ENCODE measurements at regions not wholly inside any gene's neighbourhood (a gene's known extent, or its start where the extent isn't known, plus 50 kb on each side); places are given as distances from the start of the nearest gene placed in this dataset.

DNA sequence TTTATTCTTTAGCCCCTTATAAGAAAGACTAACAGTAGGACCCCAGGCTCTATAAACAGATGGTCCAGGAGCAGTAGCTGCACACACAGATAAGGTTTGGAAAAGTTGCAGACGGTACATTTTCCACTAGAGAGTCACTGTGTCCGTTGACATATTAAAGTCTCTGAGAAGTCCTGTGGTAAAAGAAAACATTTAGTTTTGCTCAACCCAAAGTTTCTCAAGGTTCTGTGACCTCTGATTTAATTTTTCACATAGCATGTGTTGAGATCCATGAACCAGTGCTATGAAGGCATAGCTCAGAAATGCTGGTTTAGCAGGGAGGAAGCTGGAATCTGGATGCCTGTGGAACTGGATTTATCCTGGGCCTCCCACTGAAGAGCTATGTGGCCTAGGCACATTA, 62.7 kb upstream of the RASEF start:
- TF ChIP-seq, protein P1, sequence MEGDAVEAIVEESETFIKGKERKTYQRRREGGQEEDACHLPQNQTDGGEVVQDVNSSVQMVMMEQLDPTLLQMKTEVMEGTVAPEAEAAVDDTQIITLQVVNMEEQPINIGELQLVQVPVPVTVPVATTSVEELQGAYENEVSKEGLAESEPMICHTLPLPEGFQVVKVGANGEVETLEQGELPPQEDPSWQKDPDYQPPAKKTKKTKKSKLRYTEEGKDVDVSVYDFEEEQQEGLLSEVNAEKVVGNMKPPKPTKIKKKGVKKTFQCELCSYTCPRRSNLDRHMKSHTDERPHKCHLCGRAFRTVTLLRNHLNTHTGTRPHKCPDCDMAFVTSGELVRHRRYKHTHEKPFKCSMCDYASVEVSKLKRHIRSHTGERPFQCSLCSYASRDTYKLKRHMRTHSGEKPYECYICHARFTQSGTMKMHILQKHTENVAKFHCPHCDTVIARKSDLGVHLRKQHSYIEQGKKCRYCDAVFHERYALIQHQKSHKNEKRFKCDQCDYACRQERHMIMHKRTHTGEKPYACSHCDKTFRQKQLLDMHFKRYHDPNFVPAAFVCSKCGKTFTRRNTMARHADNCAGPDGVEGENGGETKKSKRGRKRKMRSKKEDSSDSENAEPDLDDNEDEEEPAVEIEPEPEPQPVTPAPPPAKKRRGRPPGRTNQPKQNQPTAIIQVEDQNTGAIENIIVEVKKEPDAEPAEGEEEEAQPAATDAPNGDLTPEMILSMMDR (IDR thresholded peaks at IDR 0.05; ENCODE audit: insufficient read depth, low read length): no peak
- no peak for TF ChIP-seq POLR2AphosphoS5 (IDR thresholded peaks at IDR 0.05; ENCODE audit: low read depth)
- TF ChIP-seq, protein P2, sequence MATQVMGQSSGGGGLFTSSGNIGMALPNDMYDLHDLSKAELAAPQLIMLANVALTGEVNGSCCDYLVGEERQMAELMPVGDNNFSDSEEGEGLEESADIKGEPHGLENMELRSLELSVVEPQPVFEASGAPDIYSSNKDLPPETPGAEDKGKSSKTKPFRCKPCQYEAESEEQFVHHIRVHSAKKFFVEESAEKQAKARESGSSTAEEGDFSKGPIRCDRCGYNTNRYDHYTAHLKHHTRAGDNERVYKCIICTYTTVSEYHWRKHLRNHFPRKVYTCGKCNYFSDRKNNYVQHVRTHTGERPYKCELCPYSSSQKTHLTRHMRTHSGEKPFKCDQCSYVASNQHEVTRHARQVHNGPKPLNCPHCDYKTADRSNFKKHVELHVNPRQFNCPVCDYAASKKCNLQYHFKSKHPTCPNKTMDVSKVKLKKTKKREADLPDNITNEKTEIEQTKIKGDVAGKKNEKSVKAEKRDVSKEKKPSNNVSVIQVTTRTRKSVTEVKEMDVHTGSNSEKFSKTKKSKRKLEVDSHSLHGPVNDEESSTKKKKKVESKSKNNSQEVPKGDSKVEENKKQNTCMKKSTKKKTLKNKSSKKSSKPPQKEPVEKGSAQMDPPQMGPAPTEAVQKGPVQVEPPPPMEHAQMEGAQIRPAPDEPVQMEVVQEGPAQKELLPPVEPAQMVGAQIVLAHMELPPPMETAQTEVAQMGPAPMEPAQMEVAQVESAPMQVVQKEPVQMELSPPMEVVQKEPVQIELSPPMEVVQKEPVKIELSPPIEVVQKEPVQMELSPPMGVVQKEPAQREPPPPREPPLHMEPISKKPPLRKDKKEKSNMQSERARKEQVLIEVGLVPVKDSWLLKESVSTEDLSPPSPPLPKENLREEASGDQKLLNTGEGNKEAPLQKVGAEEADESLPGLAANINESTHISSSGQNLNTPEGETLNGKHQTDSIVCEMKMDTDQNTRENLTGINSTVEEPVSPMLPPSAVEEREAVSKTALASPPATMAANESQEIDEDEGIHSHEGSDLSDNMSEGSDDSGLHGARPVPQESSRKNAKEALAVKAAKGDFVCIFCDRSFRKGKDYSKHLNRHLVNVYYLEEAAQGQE (IDR thresholded peaks at IDR 0.05; ENCODE audit: insufficient replicate concordance, low read depth): no peak
